ENCODE measurements at regions not wholly inside any gene's neighbourhood (a gene's known extent, or its start where the extent isn't known, plus 50 kb on each side); places are given as distances from the start of the nearest gene placed in this dataset.

GRCh38 chr1:30476911-30477459 is 246.4 kb downstream of the MATN1 start (continued):
- TF ChIP-seq, protein P1, sequence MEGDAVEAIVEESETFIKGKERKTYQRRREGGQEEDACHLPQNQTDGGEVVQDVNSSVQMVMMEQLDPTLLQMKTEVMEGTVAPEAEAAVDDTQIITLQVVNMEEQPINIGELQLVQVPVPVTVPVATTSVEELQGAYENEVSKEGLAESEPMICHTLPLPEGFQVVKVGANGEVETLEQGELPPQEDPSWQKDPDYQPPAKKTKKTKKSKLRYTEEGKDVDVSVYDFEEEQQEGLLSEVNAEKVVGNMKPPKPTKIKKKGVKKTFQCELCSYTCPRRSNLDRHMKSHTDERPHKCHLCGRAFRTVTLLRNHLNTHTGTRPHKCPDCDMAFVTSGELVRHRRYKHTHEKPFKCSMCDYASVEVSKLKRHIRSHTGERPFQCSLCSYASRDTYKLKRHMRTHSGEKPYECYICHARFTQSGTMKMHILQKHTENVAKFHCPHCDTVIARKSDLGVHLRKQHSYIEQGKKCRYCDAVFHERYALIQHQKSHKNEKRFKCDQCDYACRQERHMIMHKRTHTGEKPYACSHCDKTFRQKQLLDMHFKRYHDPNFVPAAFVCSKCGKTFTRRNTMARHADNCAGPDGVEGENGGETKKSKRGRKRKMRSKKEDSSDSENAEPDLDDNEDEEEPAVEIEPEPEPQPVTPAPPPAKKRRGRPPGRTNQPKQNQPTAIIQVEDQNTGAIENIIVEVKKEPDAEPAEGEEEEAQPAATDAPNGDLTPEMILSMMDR (IDR thresholded peaks at IDR 0.05 in 2 of 3, conservative IDR thresholded peaks at IDR 0.05 in 1 of 3; ENCODE audit: control insufficient read depth in 2 of 3, extremely low read depth in 1 of 3, insufficient read depth in 1 of 3, low read depth in 3 of 3, low read length in 3 of 3) = no peak
- no peak for TF ChIP-seq MYB (IDR thresholded peaks at IDR 0.05; ENCODE audit: borderline replicate concordance, low read depth, low read length)

GRCh38 chr1:30476476-30476875 is 246.9 kb downstream of the MATN1 start:
- Histone ChIP-seq H4K20me1 (ENCODE audit: control insufficient read depth, insufficient read depth) (no peaks in the 10 kb centered on the region), H3K36me3 (ENCODE audit: control insufficient read depth in 2 of 2, insufficient read depth in 2 of 2, low read length in 1 of 2) (no peaks in the 10 kb centered on the region), H3K4me3 (no peak overlapping the region), H3K9ac (ENCODE audit: control insufficient read depth, insufficient read depth, low read length) (no peak overlapping the region), H3K4me2 (ENCODE audit: control insufficient read depth, insufficient read depth) (no peak overlapping the region), H3K79me2 (ENCODE audit: control insufficient read depth, insufficient read depth, low read length) (no peaks in the 10 kb centered on the region), H2AFZ (ENCODE audit: control insufficient read depth, low read depth, low read length) (no peak overlapping the region), H3K27ac (ENCODE audit: control insufficient read depth, insufficient read depth) (no peak overlapping the region), H3K27me3 (replicated peaks in 1 of 2; ENCODE audit: control insufficient read depth in 2 of 2, insufficient read depth in 2 of 2, low read length in 1 of 2) (no peaks in the 10 kb centered on the region; a peak in 1 of 4 replicates), H3K9me3 (replicated peaks; ENCODE audit: control insufficient read depth, insufficient read depth, low read length) (no peaks in the 10 kb centered on the region; the same call in 2 of the 3 replicates), H3K4me1 (ENCODE audit: control insufficient read depth, insufficient read depth, low read length) (no peaks in the 10 kb centered on the region)
- ChIA-PET RAD21 (ENCODE audit: unreplicated experiment) (no interaction called here), POLR2A (no interaction called here), CTCF (no interaction called here), SMC1A (ENCODE audit: uncharacterized antibody, unreplicated experiment) (no interaction called here)
- intact Hi-C loops (cut with micrococcal nuclease; ENCODE audit: unreplicated experiment) = no loop called here
- BruUV-seq (replicated peaks) = no TSS peak
- WGBS (ENCODE audit: insufficient coverage, insufficient replicate concordance, low lambda C conversion rate, missing lambda C conversion rate) = 12% methylated on average over 6 of the region's 6 CpGs
- DNase-seq (ENCODE audit: low read depth, low spot score) (no peak), ATAC-seq (no peak), FAIRE-seq (no peak)
- in situ Hi-C loops (cut with MboI) = no loop called here
- TF ChIP-seq IKZF1 (conservative IDR thresholded peaks at IDR 0.05) = no peak
- no peak for TF ChIP-seq POU2F2 (IDR thresholded peaks at IDR 0.05; ENCODE audit: borderline replicate concordance, low read depth, low read length)
- TF ChIP-seq, protein P2, sequence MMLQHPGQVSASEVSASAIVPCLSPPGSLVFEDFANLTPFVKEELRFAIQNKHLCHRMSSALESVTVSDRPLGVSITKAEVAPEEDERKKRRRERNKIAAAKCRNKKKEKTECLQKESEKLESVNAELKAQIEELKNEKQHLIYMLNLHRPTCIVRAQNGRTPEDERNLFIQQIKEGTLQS (IDR thresholded peaks at IDR 0.05; ENCODE audit: borderline replicate concordance, extremely low read depth, low read depth, low read length) = no peak
- no peak for TF ChIP-seq NRF1 (conservative IDR thresholded peaks at IDR 0.05; ENCODE audit: low read depth, low read length)
- TF ChIP-seq POLR2A (IDR thresholded peaks at IDR 0.05; ENCODE audit: low read depth, low read length) = no peak
- TF ChIP-seq ZBTB40 (IDR thresholded peaks at IDR 0.05; ENCODE audit: borderline replicate concordance) = no peak
- TF ChIP-seq ZBTB33 (IDR thresholded peaks at IDR 0.05) = no peak
- TF ChIP-seq RCOR1 (conservative IDR thresholded peaks at IDR 0.05; ENCODE audit: low read depth, low read length) = no peak
- TF ChIP-seq E4F1 (IDR thresholded peaks at IDR 0.05; ENCODE audit: borderline replicate concordance, partially characterized antibody) = no peak
